HUES6 (cell line): ENCODE measurements at regions not wholly inside any gene's neighbourhood (a gene's known extent, or its start where the extent isn't known, plus 50 kb on each side); places are given as distances from the start of the nearest gene placed in this dataset.
"Not testable (repeated sequence)": the region's sequence is repeated elsewhere in the genome, so short reads cannot be mapped to it uniquely, and the experiment has no call there.

Source experiments
- H3K27ac ChIP-seq: 2 replicates; pipeline ENCODE4 v1.7.0; 2013; ENCODE audit warnings: low read depth, mild to moderate bottlenecking, low read length, inconsistent platforms
- H3K27me3 ChIP-seq: 2 replicates; pipeline ENCODE4 v1.6.1; 2013; ENCODE audit warnings: low read length; ENCODE audit not compliant: control insufficient read depth, insufficient read depth
- H3K36me3 ChIP-seq: 2 replicates; pipeline ENCODE4 v1.6.1; 2013; ENCODE audit warnings: low read length; ENCODE audit not compliant: control insufficient read depth, insufficient read depth
- H3K4me1 ChIP-seq: 2 replicates; pipeline ENCODE4 v1.6.1; 2013; ENCODE audit warnings: low read length; ENCODE audit not compliant: control insufficient read depth, insufficient read depth
- H3K4me3 ChIP-seq: 2 replicates; pipeline ENCODE4 v1.5.1; 2013; ENCODE audit warnings: low read depth, low read length
- H3K9ac ChIP-seq: one replicate; pipeline ENCODE4 v1.6.1; 2013; ENCODE audit warnings: mild to moderate bottlenecking, low read length
- H3K9me3 ChIP-seq: 2 replicates; pipeline ENCODE4 v1.6.1; 2013; ENCODE audit warnings: low read depth, low read length; ENCODE audit not compliant: control insufficient read depth, insufficient read depth

DNA sequence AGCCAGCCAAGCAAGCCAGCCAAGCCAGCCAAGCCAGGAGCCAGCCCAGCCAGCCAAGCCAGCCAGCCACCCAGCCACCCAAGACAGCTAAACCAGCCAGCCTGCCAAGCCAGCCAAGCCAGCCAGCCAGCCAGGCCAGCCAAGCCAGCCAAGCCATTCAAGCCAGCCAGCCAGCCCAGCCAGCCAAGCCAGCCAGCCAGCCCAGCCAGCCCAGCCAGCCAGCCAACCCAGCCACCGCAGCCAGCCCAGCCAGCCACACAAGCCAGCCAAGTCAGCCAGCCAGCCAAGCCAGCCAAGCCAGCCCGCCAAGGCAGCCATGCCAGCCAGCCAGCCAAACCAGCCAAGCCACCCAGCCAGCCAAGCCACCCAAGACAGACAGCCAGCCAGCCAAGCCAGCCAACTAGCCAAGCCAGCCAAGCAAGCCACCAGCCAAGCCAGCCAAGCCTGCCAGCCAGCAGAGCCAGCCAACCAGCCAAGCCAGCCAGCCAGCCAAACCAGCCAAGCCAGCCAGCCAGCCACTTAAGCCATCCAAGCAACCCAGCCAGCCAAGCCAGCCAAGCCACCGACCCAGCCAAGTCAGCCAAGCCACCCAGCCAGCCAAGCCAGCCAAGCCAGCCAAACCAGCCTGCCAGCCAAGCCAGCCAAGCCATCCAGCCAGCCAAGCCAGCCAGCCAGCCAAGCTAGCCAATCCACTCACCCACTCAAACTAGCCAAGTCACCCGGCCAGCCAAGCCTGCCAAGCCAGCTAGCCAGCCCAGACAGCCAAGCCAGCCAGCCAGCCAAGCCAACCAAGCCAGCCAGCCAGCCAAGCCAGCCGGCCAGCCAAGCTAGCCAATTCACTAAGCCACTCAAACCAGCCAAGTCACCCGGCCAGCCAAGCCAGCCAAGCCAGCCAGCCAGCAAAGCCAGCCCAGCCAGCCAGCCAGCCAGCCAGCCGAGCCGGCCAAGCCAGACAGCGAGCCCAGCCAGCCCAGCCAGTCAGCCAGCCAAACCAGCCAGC is 328.8 kb upstream of the PLGLB2 start:
- not testable (repeated sequence) for H3K4me3 ChIP-seq, H3K27me3 ChIP-seq, H3K9me3 ChIP-seq, H3K9ac ChIP-seq, H3K27ac ChIP-seq, H3K36me3 ChIP-seq, H3K4me1 ChIP-seq

GRCh38 chr2:87419980-87420379 is 327.9 kb upstream of the PLGLB2 start:
- not testable (repeated sequence) for H3K27me3 ChIP-seq, H3K9me3 ChIP-seq, H3K36me3 ChIP-seq, H3K27ac ChIP-seq, H3K4me3 ChIP-seq, H3K9ac ChIP-seq, H3K4me1 ChIP-seq

GRCh38 chr2:87420954-87421353 is 326.9 kb upstream of the PLGLB2 start:
- H3K9me3 ChIP-seq, H3K9ac ChIP-seq, H3K4me1 ChIP-seq, H3K4me3 ChIP-seq, H3K27ac ChIP-seq, H3K36me3 ChIP-seq, H3K27me3 ChIP-seq: not testable (repeated sequence)

DNA sequence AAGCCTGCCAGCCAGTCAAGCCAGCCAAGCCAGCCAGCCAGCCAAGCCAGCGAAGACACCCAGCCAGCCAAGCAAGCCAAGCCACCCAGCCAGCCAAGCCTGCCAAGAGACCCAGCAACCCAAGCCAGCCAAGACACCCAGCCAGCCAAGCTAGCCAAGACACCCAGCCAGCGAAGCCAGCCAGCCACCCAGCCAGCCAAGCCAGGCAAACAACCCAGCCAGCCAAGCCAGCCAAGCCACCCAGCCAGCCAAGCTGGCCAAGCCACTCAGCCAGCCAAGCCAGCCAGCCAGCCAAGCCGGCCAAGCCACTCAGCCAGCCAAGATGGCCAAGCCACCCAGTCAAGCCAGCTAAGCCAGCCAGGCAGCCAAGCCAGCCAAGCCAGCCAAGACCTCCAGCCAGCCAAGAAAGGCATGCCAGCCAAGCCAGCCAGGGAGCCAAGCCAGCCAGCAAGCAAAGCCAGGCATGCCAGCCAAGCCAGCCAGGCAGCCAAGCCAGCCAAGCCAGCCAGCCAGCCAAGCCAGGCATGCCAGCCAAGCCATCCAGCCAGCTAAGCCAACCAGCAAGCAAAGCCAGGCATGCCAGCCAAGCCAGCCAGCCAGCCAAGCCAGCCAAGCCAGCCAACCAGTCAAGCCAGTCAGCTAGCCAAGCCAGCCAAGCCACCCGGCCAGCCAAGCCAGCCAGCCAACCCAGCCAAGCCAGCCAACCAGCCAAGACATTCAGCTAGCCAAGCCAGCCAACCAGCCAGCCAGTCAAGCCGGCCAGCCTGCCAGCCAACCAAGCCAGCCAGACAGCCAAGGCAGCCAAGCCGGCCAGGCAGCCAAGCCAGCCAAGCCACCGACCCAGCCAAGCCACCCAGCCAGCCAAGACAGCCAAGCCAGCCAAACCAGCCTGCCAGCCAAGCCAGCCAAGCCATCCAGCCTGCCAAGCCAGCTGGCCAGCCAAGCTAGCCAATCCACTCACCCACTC is 323.8 kb upstream of the PLGLB2 start:
- not testable (repeated sequence) for H3K27ac ChIP-seq, H3K36me3 ChIP-seq, H3K27me3 ChIP-seq, H3K9me3 ChIP-seq, H3K4me1 ChIP-seq, H3K4me3 ChIP-seq, H3K9ac ChIP-seq

DNA sequence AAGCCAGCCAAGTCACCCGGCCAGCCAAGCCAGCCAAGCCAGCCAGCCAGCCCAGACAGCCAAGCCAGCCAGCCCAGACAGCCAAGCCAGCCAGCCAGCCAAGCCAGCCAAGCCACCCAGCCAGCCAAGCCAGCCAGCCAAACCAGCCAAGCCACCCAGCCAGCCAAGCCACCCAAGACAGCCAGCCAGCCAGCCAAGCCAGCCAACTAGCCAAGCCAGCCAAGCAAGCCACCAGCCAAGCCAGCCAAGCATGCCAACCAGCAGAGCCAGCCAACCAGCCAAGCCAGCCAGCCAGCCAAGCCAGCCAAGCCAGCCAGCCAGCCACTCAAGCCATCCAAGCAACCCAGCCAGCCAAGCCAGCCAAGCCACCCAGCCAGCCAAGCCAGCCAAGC is 323.1 kb upstream of the PLGLB2 start:
- H3K27ac ChIP-seq, H3K4me1 ChIP-seq, H3K36me3 ChIP-seq, H3K27me3 ChIP-seq, H3K9ac ChIP-seq, H3K4me3 ChIP-seq, H3K9me3 ChIP-seq: not testable (repeated sequence)

GRCh38 chr2:87425191-87425590 is 322.7 kb upstream of the PLGLB2 start:
- not testable (repeated sequence) for H3K4me1 ChIP-seq, H3K4me3 ChIP-seq, H3K9me3 ChIP-seq, H3K36me3 ChIP-seq, H3K9ac ChIP-seq, H3K27ac ChIP-seq, H3K27me3 ChIP-seq

GRCh38 chr2:87425717-87426116 is 322.2 kb upstream of the PLGLB2 start:
- not testable (repeated sequence) for H3K4me1 ChIP-seq, H3K4me3 ChIP-seq, H3K9ac ChIP-seq, H3K27me3 ChIP-seq, H3K27ac ChIP-seq, H3K36me3 ChIP-seq, H3K9me3 ChIP-seq

DNA sequence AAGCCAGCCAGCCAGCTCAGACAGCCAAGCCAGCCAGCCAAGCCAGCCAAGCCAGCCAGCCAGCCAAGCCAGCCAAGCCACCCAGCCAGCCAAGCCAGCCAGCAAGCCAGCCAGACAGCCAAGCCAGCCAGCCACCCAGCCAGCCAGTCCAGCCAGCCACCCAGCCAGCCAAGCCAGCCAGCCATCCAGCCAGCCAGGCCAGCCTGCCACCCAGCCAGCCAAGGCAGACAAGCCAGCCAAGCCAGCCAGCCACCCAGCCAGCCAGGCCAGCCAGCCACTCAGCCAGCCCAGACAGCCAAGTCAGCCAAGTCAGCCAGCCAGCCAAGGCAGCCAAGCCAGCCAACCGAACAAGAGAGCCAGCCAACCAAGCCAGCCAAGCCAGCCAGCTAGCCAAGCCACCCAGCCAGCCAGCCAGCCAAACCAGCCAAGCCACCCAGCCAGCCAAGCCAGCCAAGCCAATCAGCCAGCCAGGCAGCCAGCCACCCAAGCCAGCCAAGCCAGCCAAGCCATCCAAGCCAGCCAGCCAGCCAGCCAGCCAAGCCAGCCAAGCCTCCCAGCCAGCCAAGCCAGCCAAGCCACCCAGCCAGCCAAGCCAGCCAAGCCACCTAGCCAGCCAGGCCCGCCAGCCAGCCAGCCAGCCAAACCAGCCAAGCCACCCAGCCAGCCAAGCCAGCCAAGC is 319.3 kb upstream of the PLGLB2 start:
- H3K4me3 ChIP-seq, H3K9me3 ChIP-seq, H3K27me3 ChIP-seq, H3K27ac ChIP-seq, H3K9ac ChIP-seq, H3K4me1 ChIP-seq, H3K36me3 ChIP-seq: not testable (repeated sequence)

DNA sequence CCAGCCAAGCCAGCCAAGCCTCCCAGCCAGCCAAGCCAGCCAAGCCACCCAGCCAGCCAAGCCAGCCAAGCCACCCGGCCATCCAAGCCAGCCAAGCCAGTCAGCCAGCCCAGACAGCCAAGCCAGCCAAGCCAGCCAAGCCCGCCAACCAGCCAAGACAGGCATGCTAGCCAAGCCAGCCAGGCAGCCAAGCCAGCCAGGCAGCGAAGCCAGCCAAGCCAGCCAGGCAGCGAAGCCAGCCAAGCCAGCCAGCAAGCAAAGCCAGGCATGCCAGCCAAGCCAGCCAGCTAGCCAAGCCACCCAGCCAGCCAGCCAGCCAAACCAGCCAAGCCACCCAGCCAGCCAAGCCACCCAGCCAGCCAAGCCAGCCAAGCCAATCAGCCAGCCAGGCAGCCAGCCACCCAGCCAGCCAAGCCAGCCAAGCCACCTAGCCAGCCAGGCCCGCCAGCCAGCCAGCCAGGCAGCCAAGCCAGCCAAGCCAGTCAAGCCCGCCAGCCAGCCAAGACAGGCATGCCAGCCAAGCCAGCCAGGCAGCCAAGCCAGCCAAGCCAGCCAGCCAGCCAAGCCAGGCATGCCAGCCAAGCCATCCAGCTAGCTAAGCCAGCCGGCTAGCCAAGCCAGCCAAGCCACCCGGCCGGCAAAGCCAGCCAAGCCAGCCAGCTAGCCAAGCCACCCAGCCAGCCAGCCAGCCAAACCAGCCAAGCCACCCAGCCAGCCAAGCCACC is 318.5 kb upstream of the PLGLB2 start:
- not testable (repeated sequence) for H3K4me1 ChIP-seq, H3K27ac ChIP-seq, H3K9me3 ChIP-seq, H3K9ac ChIP-seq, H3K4me3 ChIP-seq, H3K27me3 ChIP-seq, H3K36me3 ChIP-seq

- H3K9ac ChIP-seq, H3K9me3 ChIP-seq, H3K27ac ChIP-seq, H3K4me3 ChIP-seq, H3K27me3 ChIP-seq, H3K4me1 ChIP-seq, H3K36me3 ChIP-seq: not testable (repeated sequence)
These were observed 318.0 kb upstream of the PLGLB2 start for GRCh38 chr2:87429931-87430275.
